CD8-positive, alpha-beta memory T cell (primary cell): ENCODE measurements at regions not wholly inside any gene's neighbourhood (a gene's known extent, or its start where the extent isn't known, plus 50 kb on each side); places are given as distances from the start of the nearest gene placed in this dataset.

Experiments
- CTCF ChIA-PET: fragments of 350-600 bp; sonication (Branson Sonifier 250); formaldehyde crosslinking; loops from one replicate; lab custom pipeline; 2021; ENCODE audit warnings: antibody characterized with exemption; lab: Charles Lee
- POLR2A ChIA-PET: fragments of 350-600 bp; sonication (Branson Sonifier 250); formaldehyde crosslinking; loops from one replicate; lab custom pipeline; 2021; ENCODE audit warnings: antibody characterized with exemption; lab: Charles Lee
- DNase-seq, 5 donors: peaks; one replicate each; pipeline versions ENCODE4 v3.0.0 to v3.0.0-alpha.2; 2020 to 2022; ENCODE audit warnings: mixed read lengths in 1 of 5
- H3K27ac ChIP-seq: one replicate; pipeline ENCODE4 v1.7.0; 2013; ENCODE audit warnings: low read depth, mild to moderate bottlenecking, low read length, moderate library complexity
- H3K27me3 ChIP-seq: 2 replicates; pipeline ENCODE4 v1.7.0; 2013; ENCODE audit warnings: low read length, mild to moderate bottlenecking; ENCODE audit not compliant: insufficient read depth, poor library complexity, severe bottlenecking
- H3K36me3 ChIP-seq: 2 replicates; pipeline ENCODE4 v1.7.0; 2013; ENCODE audit warnings: mild to moderate bottlenecking, low read length, moderate library complexity; ENCODE audit not compliant: insufficient read depth
- H3K4me1 ChIP-seq: 2 replicates; pipeline ENCODE4 v1.7.0; 2013; ENCODE audit warnings: mild to moderate bottlenecking, low read length, moderate library complexity; ENCODE audit not compliant: insufficient read depth
- H3K4me3 ChIP-seq: 2 replicates; pipeline ENCODE4 v1.7.0; 2013; ENCODE audit warnings: mild to moderate bottlenecking, low read length
- H3K9me3 ChIP-seq: 2 replicates; pipeline ENCODE4 v1.7.0; 2013; ENCODE audit warnings: mild to moderate bottlenecking, low read length
- H3K27ac Mint-ChIP-seq, 8 donors: one replicate each; pipeline ENCODE4 v1.8.0; 2020 to 2021; ENCODE audit warnings: mixed read lengths in 8 of 8, mild to moderate bottlenecking in 6 of 8, inconsistent platforms in 3 of 8, moderate library complexity in 3 of 8
- H3K27me3 Mint-ChIP-seq, 2 donors: one replicate each; pipeline ENCODE4 v1.8.0; 2020 to 2021; ENCODE audit warnings: mixed read lengths in 2 of 2, mild to moderate bottlenecking in 1 of 2, moderate library complexity in 1 of 2
- H3K36me3 Mint-ChIP-seq, 3 donors: one replicate each; pipeline ENCODE4 v1.8.0; 2020 to 2021; ENCODE audit warnings: mixed read lengths in 3 of 3, inconsistent platforms in 1 of 3, mild to moderate bottlenecking in 1 of 3
- H3K4me1 Mint-ChIP-seq, 3 donors: one replicate each; pipeline ENCODE4 v1.8.0; 2020 to 2021; ENCODE audit warnings: mixed read lengths in 3 of 3, inconsistent platforms in 1 of 3, mild to moderate bottlenecking in 1 of 3
- H3K4me3 Mint-ChIP-seq, 7 donors: one replicate each; pipeline ENCODE4 v1.8.0; 2020 to 2021; ENCODE audit warnings: mixed read lengths in 7 of 7, mild to moderate bottlenecking in 6 of 7, moderate library complexity in 4 of 7, inconsistent platforms in 2 of 7
- H3K9me3 Mint-ChIP-seq, 5 donors: one replicate each; pipeline ENCODE4 v1.8.0; 2020 to 2022; ENCODE audit warnings: mixed read lengths in 5 of 5, mild to moderate bottlenecking in 3 of 5, moderate library complexity in 2 of 5, inconsistent platforms in 1 of 5

DNA sequence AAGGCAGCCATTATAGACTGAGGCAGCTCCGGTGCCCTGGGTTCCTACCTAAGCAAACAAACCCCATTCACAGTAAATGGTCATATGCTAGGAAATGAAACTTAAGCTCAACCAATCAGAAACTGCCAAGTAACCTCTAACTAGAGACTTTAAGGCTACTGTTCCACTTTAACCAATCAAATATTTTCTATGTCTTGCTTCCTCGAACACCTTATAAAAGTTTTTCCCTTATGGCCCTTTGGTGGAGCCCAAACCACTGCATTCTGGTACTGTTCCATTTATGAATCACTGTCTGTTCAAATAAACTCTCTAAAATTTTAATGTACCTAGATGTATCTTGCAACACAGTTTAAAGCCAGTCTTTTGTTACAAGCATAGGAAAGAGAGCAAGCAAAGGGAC lies 361.1 kb downstream of the HGF start:
- H3K9me3 Mint-ChIP-seq: peaks cover 0 to 27% (median 7%) of the 10 kb centered on the region in 5 donors
- H3K27ac Mint-ChIP-seq: no peak overlapping the region
- no peak overlapping the region for H3K4me3 Mint-ChIP-seq
- H3K4me3 ChIP-seq: no peak overlapping the region
- no peaks in the 10 kb centered on the region for H3K9me3 ChIP-seq
- ChIA-PET CTCF (no interaction called here), POLR2A (no interaction called here)
- H3K27me3 Mint-ChIP-seq: no peaks in the 10 kb centered on the region
- no peak overlapping the region for H3K27ac ChIP-seq
- no peaks in the 10 kb centered on the region for H3K27me3 ChIP-seq
- H3K36me3 Mint-ChIP-seq: no peaks in the 10 kb centered on the region
- H3K4me1 ChIP-seq: no peaks in the 10 kb centered on the region
- H3K4me1 Mint-ChIP-seq: no peaks in the 10 kb centered on the region
- H3K36me3 ChIP-seq: no peaks in the 10 kb centered on the region
- no peak for DNase-seq

DNA sequence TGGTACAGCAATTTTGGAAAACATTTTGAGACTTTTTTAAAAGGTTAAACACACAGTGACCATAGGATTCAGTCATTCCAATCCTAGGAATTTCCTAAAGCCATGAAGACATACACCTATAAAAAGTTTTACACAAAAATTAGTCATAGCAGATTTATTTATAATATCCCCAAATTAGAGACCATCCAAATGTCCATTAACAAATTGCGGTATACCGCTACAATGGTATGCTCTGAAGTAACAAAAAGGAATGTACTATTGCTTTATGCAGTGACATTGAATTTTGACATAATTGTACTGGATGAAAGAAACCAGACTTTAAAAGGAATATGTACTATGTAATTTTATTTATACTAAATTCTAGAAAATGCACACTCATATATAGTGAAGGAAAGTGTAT lies 362.8 kb downstream of the HGF start:
- no peak overlapping the region for H3K27ac Mint-ChIP-seq
- Histone ChIP-seq H3K27ac (no peak overlapping the region), H3K9me3 (no peaks in the 10 kb centered on the region), H3K4me1 (no peaks in the 10 kb centered on the region), H3K27me3 (no peaks in the 10 kb centered on the region), H3K36me3 (no peaks in the 10 kb centered on the region), H3K4me3 (no peak overlapping the region)
- no peaks in the 10 kb centered on the region for H3K27me3 Mint-ChIP-seq
- CTCF ChIA-PET: no interaction called here
- POLR2A ChIA-PET: no interaction called here
- no peaks in the 10 kb centered on the region for H3K4me1 Mint-ChIP-seq
- H3K36me3 Mint-ChIP-seq: no peaks in the 10 kb centered on the region
- peaks cover 0 to 28% (median 7%) of the 10 kb centered on the region in 5 donors for H3K9me3 Mint-ChIP-seq
- H3K4me3 Mint-ChIP-seq: no peak overlapping the region
- DNase-seq: no peak

DNA sequence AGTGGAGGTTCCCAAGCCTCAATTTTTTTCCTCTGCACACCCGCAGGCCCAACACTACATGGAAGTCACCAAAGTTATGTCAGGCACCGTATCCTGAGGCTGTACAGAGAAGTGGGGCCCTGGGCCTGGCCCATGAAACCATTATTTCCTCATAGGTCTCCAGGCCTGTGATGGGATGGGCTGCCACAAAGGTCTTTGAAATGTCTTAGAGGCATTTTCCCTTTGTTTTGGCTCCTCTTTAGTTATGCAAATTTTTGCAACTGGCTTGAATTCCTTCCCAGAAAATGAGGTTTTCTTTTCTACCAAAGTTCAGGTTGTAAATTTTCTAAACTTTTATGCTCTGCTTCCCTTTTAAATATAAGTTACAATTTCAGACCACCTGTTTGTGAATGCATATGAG lies 365.2 kb downstream of the HGF start:
- ChIA-PET CTCF (no interaction called here), POLR2A (no interaction called here)
- no peaks in the 10 kb centered on the region for H3K27me3 ChIP-seq
- H3K4me3 ChIP-seq: no peak overlapping the region
- H3K36me3 ChIP-seq: no peaks in the 10 kb centered on the region
- H3K9me3 ChIP-seq: no peaks in the 10 kb centered on the region
- H3K4me1 ChIP-seq: no peaks in the 10 kb centered on the region
- no peaks in the 10 kb centered on the region for H3K27me3 Mint-ChIP-seq
- no peak overlapping the region for H3K4me3 Mint-ChIP-seq
- no peaks in the 10 kb centered on the region for H3K36me3 Mint-ChIP-seq
- no peak overlapping the region for H3K27ac ChIP-seq
- H3K9me3 Mint-ChIP-seq: peaks cover 3 to 27% (median 7%) of the 10 kb centered on the region in 5 donors
- no peak for DNase-seq
- H3K4me1 Mint-ChIP-seq: no peaks in the 10 kb centered on the region
- H3K27ac Mint-ChIP-seq: no peak overlapping the region

DNA sequence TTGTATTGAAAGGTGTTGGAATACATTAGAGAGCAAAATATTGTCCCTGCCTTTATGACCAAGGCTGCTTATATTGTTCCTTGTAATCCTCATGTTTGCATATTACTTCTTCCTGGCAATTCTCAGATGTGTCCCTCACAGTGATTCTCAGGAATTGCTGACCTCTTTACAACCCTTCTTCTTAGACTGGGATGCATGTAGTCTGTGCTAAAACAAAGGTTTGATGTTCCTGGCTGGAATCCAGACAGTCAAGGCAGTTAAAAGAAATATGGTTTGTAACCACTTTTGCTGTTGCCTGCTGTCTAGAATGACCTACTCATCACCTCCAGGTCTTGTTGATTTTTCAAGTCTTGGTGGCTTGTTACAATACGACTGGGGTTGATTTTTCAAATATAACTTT lies 367.6 kb downstream of the HGF start:
- H3K27ac Mint-ChIP-seq: no peak overlapping the region
- Histone ChIP-seq H3K36me3 (no peaks in the 10 kb centered on the region), H3K27me3 (no peaks in the 10 kb centered on the region), H3K27ac (no peak overlapping the region), H3K4me1 (no peaks in the 10 kb centered on the region), H3K4me3 (no peak overlapping the region), H3K9me3 (no peaks in the 10 kb centered on the region)
- no peak overlapping the region for H3K4me3 Mint-ChIP-seq
- no peaks in the 10 kb centered on the region for H3K36me3 Mint-ChIP-seq
- DNase-seq: no peak
- H3K27me3 Mint-ChIP-seq: no peaks in the 10 kb centered on the region
- peaks cover 3 to 12% (median 5%) of the 10 kb centered on the region in 5 donors for H3K9me3 Mint-ChIP-seq
- ChIA-PET POLR2A (no interaction called here), CTCF (no interaction called here)
- H3K4me1 Mint-ChIP-seq: no peaks in the 10 kb centered on the region

DNA sequence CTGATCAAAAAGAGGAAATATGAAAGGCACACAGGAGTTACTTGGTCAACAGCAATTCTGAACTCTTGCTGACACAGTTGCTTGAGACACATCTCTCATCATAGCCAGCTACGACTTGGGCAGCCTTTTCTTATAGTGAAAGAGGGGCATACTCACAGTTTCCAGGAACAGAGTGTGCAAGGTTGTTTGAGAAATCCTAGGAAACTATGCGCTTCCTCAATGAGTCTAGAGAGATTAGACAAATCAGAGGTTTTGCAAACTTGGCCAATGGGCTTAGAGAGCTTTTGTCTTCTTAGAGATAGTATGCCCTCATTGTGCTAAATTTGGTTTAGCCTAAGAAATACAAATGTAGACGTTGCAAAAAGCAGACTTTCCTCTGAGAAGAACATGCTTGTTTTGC lies 370.4 kb downstream of the HGF start:
- Mint-ChIP-seq H3K9me3 (peaks cover 0 to 5% (median 4%) of the 10 kb centered on the region in 5 donors), H3K4me1 (no peaks in the 10 kb centered on the region), H3K36me3 (no peaks in the 10 kb centered on the region), H3K4me3 (no peak overlapping the region), H3K27me3 (no peaks in the 10 kb centered on the region), H3K27ac (no peak overlapping the region)
- H3K4me3 ChIP-seq: no peak overlapping the region
- H3K27me3 ChIP-seq: no peaks in the 10 kb centered on the region
- H3K36me3 ChIP-seq: no peaks in the 10 kb centered on the region
- no peak for DNase-seq
- ChIA-PET POLR2A (no interaction called here), CTCF (no interaction called here)
- no peak overlapping the region for H3K27ac ChIP-seq
- no peaks in the 10 kb centered on the region for H3K4me1 ChIP-seq
- no peaks in the 10 kb centered on the region for H3K9me3 ChIP-seq

DNA sequence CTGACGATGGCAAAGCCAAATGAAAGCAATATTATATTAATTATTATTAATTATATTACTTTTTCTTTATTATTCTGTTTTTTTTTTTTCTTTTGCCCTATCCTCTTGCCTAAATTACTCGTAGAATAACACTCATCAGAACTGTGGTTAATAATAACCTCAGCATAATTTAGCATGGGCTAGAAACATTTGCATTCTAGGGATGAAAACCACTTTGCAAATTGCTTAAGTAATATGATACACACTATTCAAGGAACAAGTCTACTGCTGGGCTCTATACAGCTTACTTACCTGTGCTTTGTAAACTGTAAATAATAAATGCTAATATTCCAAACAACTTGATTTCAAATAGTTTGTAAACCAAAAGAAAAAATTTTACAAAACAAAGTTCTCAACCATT lies 375.8 kb downstream of the HGF start:
- Mint-ChIP-seq H3K4me3 (no peak overlapping the region), H3K27me3 (no peaks in the 10 kb centered on the region), H3K27ac (no peak overlapping the region), H3K9me3 (peaks cover 0 to 21% (median 6%) of the 10 kb centered on the region in 5 donors), H3K36me3 (no peaks in the 10 kb centered on the region), H3K4me1 (no peaks in the 10 kb centered on the region)
- ChIA-PET POLR2A (no interaction called here), CTCF (no interaction called here)
- Histone ChIP-seq H3K4me1 (no peaks in the 10 kb centered on the region), H3K36me3 (no peaks in the 10 kb centered on the region), H3K27ac (no peak overlapping the region), H3K9me3 (no peaks in the 10 kb centered on the region), H3K4me3 (no peak overlapping the region), H3K27me3 (no peaks in the 10 kb centered on the region)
- no peak for DNase-seq

DNA sequence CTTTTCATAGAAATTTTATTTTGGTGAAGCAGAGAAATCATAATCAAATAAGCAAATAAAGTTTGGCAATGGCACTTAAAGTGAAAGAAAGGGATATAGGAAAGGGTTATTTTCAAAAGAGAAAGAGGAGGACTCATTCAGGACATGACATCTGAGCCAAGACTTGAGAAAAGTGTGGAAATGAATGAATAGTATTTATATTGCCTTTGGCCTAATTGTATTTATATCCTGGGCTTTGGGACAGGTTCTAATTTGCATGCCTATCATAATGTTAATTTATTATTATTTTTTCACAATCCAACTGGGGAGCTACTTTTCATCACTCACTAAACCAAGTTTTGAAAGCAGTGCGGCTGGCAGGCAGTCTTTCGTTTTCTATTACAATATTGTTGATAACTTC lies 376.8 kb downstream of the HGF start:
- no peaks in the 10 kb centered on the region for H3K4me1 Mint-ChIP-seq
- no peaks in the 10 kb centered on the region for H3K36me3 Mint-ChIP-seq
- Histone ChIP-seq H3K4me1 (no peaks in the 10 kb centered on the region), H3K9me3 (no peaks in the 10 kb centered on the region), H3K27me3 (no peaks in the 10 kb centered on the region), H3K4me3 (no peak overlapping the region), H3K36me3 (no peaks in the 10 kb centered on the region), H3K27ac (no peak overlapping the region)
- DNase-seq: no peak
- ChIA-PET POLR2A (no interaction called here), CTCF (no interaction called here)
- no peak overlapping the region for H3K4me3 Mint-ChIP-seq
- H3K9me3 Mint-ChIP-seq: peaks cover 0 to 21% (median 6%) of the 10 kb centered on the region in 5 donors
- no peaks in the 10 kb centered on the region for H3K27me3 Mint-ChIP-seq
- no peak overlapping the region for H3K27ac Mint-ChIP-seq

DNA sequence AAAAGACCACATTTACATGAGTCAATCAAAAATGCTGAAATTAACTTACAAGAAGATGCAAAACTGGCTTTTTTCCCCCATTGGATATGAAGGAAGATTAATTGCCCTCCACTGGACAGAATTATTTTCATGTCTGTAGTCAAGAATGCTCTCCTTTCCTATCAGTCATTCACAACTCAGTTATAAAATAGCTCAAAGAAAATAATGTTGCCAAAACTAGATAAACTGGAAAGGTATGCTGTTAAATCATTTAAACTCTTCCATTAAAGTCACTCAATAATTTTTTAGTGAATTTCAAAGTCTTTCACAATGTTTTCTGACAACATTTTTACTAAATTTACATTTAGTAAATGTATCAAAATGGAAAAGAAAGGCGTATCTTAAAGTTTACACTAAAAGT lies 384.5 kb downstream of the HGF start:
- Histone ChIP-seq H3K4me3 (no peak overlapping the region), H3K36me3 (no peaks in the 10 kb centered on the region), H3K9me3 (no peaks in the 10 kb centered on the region), H3K27ac (no peak overlapping the region), H3K27me3 (no peaks in the 10 kb centered on the region), H3K4me1 (no peaks in the 10 kb centered on the region)
- no peak overlapping the region for H3K4me3 Mint-ChIP-seq
- no peaks in the 10 kb centered on the region for H3K4me1 Mint-ChIP-seq
- POLR2A ChIA-PET: no interaction called here
- CTCF ChIA-PET: no interaction called here
- H3K9me3 Mint-ChIP-seq: peaks cover 8 to 32% (median 11%) of the 10 kb centered on the region in 5 donors
- H3K27me3 Mint-ChIP-seq: no peaks in the 10 kb centered on the region
- DNase-seq: no peak
- peaks cover 0 to 1% (median 0%) of the 10 kb centered on the region in 3 donors for H3K36me3 Mint-ChIP-seq
- no peak overlapping the region for H3K27ac Mint-ChIP-seq

DNA sequence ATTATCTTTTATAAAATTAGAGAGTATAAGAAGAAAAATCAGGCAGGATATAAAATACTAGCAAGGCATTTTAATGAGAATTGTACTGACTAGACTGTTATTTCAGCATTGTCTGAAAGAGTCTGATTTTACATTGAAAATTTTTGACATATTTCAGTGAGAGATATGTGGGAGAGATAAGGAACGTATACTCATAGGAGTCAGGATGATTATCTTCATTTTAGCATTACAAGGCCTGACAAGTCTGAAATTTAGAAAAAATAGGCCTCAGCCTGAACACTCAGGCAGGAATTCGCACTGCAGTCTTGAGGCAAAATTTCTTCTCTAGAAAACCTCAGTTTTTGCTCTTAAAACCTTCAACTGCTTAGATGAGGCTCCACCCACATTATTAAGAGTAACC lies 386.0 kb downstream of the HGF start:
- no peaks in the 10 kb centered on the region for H3K9me3 ChIP-seq
- H3K4me3 ChIP-seq: no peak overlapping the region
- peaks cover 8 to 32% (median 12%) of the 10 kb centered on the region in 5 donors for H3K9me3 Mint-ChIP-seq
- POLR2A ChIA-PET: no interaction called here
- H3K36me3 Mint-ChIP-seq: peaks cover 0 to 1% (median 0%) of the 10 kb centered on the region in 3 donors
- H3K36me3 ChIP-seq: no peaks in the 10 kb centered on the region
- no peaks in the 10 kb centered on the region for H3K27me3 Mint-ChIP-seq
- no peak overlapping the region for H3K4me3 Mint-ChIP-seq
- H3K4me1 Mint-ChIP-seq: no peaks in the 10 kb centered on the region
- no peaks in the 10 kb centered on the region for H3K4me1 ChIP-seq
- DNase-seq: no peak
- CTCF ChIA-PET: interaction anchor here (1.2 kb wide), 1 partner anchor 22 kb away, joined by 3 read pairs; no protein-coding TSS in a partner anchor
- no peaks in the 10 kb centered on the region for H3K27me3 ChIP-seq
- no peak overlapping the region for H3K27ac ChIP-seq
- no peak overlapping the region for H3K27ac Mint-ChIP-seq
